Activated naive CD4-positive, alpha-beta T cell treated with anti-CD3 and anti-CD28 coated beads, Interleukin-2, amount 50 U/mL, for 24 hours (primary cell): ENCODE measurements at regions not wholly inside any gene's neighbourhood (a gene's known extent, or its start where the extent isn't known, plus 50 kb on each side); places are given as distances from the start of the nearest gene placed in this dataset.
A peak's percentile ranks its signal among the peaks of the same experiment; 100 is the strongest.
"Not testable (repeated sequence)": the region's sequence is repeated elsewhere in the genome, so short reads cannot be mapped to it uniquely, and the experiment has no call there.

Experiments
- H3K27ac Mint-ChIP-seq: one replicate; pipeline ENCODE4 v1.8.0; 2021; ENCODE audit warnings: mild to moderate bottlenecking, mixed read lengths
- H3K27me3 Mint-ChIP-seq: one replicate; pipeline ENCODE4 v1.8.0; 2021; ENCODE audit warnings: mixed read lengths
- H3K36me3 Mint-ChIP-seq: one replicate; pipeline ENCODE4 v1.8.0; 2021; ENCODE audit warnings: mixed read lengths
- H3K4me1 Mint-ChIP-seq: one replicate; pipeline ENCODE4 v1.8.0; 2021; ENCODE audit warnings: mixed read lengths
- H3K4me3 Mint-ChIP-seq: one replicate; pipeline ENCODE4 v1.8.0; 2021; ENCODE audit warnings: mild to moderate bottlenecking, mixed read lengths
- H3K9me3 Mint-ChIP-seq: one replicate; pipeline ENCODE4 v1.8.0; 2021; ENCODE audit warnings: mixed read lengths

DNA sequence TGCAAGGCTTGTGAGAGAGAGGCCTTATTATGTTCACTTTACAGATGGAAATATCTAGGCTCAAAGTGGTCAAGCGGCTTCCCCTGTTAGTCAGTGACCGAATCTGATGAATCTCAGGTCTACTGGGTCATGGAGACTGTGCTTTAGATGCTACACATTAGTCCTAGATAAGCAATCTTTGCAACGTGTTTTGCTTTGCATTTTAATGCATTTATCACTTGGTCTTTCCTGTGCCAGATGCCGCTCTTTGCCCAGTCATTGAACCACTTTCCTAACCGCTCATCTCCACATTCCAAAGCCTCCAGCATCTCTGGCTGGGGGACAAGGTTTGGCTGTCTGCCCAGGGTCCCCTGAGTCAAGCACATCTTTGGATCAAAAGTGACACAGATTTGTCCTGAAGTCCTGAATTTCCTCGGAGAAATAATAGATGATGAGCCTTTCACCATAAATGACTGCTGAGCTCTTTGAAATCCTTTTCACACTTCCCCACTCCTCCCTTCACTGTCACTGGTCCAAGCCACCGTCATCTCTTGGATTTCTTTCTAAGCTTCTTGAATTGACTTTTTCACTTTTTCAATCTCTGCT, 96.0 kb upstream of the USP24 start:
- H3K27me3 Mint-ChIP-seq, result no peaks in the 10 kb centered on the region
- no peaks in the 10 kb centered on the region for H3K9me3 Mint-ChIP-seq
- no peaks in the 10 kb centered on the region for H3K4me1 Mint-ChIP-seq
- no peaks in the 10 kb centered on the region for H3K36me3 Mint-ChIP-seq
- H3K27ac Mint-ChIP-seq, result no peak overlapping the region
- no peak overlapping the region for H3K4me3 Mint-ChIP-seq

GRCh38 chr1:55310505-55310971, 95.4 kb upstream of the USP24 start:
- Mint-ChIP-seq H3K27ac (no peak overlapping the region), H3K36me3 (no peaks in the 10 kb centered on the region), H3K27me3 (no peaks in the 10 kb centered on the region), H3K4me3 (no peak overlapping the region), H3K9me3 (no peaks in the 10 kb centered on the region), H3K4me1 (no peaks in the 10 kb centered on the region)

DNA sequence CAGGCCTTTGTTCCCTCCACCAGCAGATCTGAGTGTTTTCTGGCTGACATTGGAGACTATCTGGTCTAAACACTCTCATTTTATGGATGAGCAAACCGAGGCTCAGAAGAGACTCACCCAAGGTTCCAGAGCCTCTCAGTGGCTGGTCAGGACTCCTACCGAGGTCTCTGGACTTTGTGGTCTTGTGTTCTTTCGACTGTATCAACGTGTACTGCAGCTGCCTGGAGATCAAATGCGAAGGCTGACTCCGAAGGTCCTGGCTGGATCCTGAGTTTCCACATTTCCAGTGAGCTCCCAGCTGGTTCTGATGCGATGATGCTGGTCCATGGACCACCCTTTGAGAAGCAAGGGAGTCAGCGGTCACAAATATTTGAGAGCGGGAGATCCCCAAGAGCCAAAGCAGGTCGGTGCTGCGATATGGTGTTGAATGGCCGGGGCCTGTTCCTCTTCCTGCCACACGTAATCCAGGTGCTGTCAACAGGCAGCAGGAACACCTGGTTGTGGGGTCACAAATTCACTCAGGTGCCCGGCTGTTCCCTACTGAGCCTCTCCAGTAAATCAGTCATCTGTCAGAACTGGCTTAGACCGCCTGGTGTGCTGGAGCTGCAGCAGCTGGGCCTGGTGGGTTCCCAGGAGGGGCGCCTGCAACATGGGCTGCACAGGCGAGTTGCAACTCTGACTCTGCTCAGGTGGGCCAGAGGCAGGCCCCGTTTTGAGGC, 94.8 kb upstream of the USP24 start:
- Mint-ChIP-seq H3K27ac (no peak overlapping the region), H3K4me1 (no peaks in the 10 kb centered on the region), H3K9me3 (no peaks in the 10 kb centered on the region), H3K27me3 (peaks cover 2% of the 10 kb centered on the region), H3K4me3 (no peak overlapping the region), H3K36me3 (no peaks in the 10 kb centered on the region)

- Mint-ChIP-seq H3K4me3 (no peak overlapping the region), H3K4me1 (no peaks in the 10 kb centered on the region), H3K9me3 (no peaks in the 10 kb centered on the region), H3K27ac (no peak overlapping the region), H3K27me3 (peaks cover 5% of the 10 kb centered on the region), H3K36me3 (no peaks in the 10 kb centered on the region)
Observed at GRCh38 chr1:55309053-55309452, 93.9 kb upstream of the USP24 start.

GRCh38 chr1:55305735-55306134, 90.6 kb upstream of the USP24 start:
- Mint-ChIP-seq H3K27me3 (peaks cover 5% of the 10 kb centered on the region), H3K27ac (no peak overlapping the region), H3K4me1 (no peaks in the 10 kb centered on the region), H3K36me3 (no peaks in the 10 kb centered on the region), H3K4me3 (no peak overlapping the region), H3K9me3 (no peaks in the 10 kb centered on the region)

DNA sequence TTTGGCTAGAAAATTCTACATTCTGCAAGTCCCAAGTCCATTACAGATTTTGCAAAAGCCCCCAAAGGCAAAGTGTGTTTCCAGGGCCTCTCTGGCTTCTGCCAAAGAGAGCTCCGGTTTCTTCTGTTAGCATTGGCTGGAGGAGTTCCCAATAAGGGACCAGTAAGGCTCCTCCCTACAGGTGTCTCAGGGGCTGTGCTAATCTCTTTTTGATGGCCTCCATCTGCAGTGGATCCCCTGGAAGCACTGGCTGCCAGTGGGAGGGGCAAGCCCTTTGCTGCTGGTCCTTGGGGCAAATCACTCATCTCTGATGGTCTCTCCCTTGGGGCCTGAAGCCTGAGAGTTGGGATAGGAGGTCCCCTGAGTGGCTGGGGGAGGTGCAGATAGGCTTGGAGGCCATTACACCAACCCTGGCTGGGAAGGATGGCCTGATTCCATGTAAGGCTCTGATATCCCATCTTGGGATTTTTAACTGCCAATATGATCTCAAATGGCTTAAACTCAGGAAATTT, 89.1 kb upstream of the USP24 start:
- no peaks in the 10 kb centered on the region for H3K4me1 Mint-ChIP-seq
- H3K4me3 Mint-ChIP-seq, result no peak overlapping the region
- no peaks in the 10 kb centered on the region for H3K36me3 Mint-ChIP-seq
- H3K27ac Mint-ChIP-seq, result no peak overlapping the region
- H3K9me3 Mint-ChIP-seq, result no peaks in the 10 kb centered on the region
- H3K27me3 Mint-ChIP-seq, result peaks cover 5% of the 10 kb centered on the region

DNA sequence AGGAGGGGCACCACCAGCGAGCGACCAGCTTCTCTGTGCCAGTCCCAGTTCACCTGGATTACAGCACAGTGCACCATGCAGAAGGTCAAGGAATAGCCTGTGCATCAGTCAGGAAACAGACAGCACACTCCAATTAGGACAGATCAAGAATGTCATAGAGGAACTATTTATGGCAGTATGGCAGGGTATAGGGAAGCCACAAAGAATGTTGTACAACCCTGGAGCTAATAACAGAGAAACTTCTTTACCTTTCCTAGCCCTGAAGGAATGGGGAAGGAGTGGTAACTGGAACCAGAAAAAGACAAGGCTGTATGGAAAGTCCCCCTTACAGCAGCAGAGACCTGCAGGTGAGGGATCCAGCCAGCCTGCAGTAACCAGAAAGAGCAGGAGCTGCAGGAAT, 87.8 kb upstream of the USP24 start:
- Mint-ChIP-seq H3K36me3 (no peaks in the 10 kb centered on the region), H3K4me3 (no peak overlapping the region), H3K27ac (no peak overlapping the region), H3K27me3 (peaks cover 5% of the 10 kb centered on the region), H3K9me3 (no peaks in the 10 kb centered on the region), H3K4me1 (no peaks in the 10 kb centered on the region)

- no peaks in the 10 kb centered on the region for H3K36me3 Mint-ChIP-seq
- peaks cover 5% of the 10 kb centered on the region for H3K27me3 Mint-ChIP-seq
- no peaks in the 10 kb centered on the region for H3K9me3 Mint-ChIP-seq
- H3K27ac Mint-ChIP-seq, result no peak overlapping the region
- no peak overlapping the region for H3K4me3 Mint-ChIP-seq
- no peaks in the 10 kb centered on the region for H3K4me1 Mint-ChIP-seq
Observed at GRCh38 chr1:55301912-55302311, 86.7 kb upstream of the USP24 start.

DNA sequence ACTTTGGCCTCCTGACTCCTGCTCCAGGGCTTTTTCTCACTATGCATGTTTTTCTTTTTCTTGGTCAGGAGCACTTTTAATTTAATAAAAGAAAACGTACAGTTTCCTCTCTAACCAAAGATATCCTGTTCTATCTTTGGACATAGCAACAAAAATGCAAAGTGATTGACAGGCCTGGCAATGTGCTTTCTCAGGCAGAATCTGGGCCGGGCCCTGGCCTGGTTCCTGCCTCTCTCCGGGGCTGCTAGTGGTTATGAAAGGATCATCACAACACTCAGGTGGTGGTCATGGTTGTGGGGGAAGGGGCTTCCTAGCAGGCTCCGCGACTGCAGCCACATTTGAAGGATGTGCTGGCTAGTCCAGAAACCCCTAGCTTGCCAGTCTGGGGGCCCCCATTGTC, 85.8 kb upstream of the USP24 start:
- Mint-ChIP-seq H3K36me3 (no peaks in the 10 kb centered on the region), H3K27me3 (peaks cover 5% of the 10 kb centered on the region), H3K9me3 (no peaks in the 10 kb centered on the region), H3K4me1 (no peaks in the 10 kb centered on the region), H3K27ac (no peak overlapping the region), H3K4me3 (no peak overlapping the region)

GRCh38 chr1:55298167-55298894, 83.2 kb upstream of the USP24 start:
- no peaks in the 10 kb centered on the region for H3K4me1 Mint-ChIP-seq
- no peaks in the 10 kb centered on the region for H3K36me3 Mint-ChIP-seq
- H3K27me3 Mint-ChIP-seq, result no peaks in the 10 kb centered on the region
- H3K9me3 Mint-ChIP-seq, result peaks cover 5% of the 10 kb centered on the region
- no peak overlapping the region for H3K27ac Mint-ChIP-seq
- H3K4me3 Mint-ChIP-seq, result no peak overlapping the region

DNA sequence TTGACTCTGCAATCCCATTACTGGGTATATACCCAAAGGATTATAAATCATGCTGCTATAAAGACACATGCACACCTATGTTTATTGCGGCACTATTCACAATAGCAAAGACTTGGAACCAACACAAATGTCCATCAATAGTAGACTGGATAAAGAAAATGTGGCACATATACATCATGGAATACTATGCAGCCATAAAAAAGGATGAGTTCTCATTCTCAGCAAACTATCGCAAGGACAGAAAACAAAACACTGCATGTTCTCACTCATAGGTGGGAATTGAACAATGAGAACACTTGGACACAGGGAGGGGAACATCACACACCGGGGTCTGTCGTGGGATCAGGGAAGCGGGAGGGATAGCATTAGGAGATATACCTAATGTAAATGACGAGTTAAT, 81.1 kb upstream of the USP24 start:
- H3K4me3 Mint-ChIP-seq, H3K27ac Mint-ChIP-seq, H3K36me3 Mint-ChIP-seq, H3K27me3 Mint-ChIP-seq, H3K9me3 Mint-ChIP-seq, H3K4me1 Mint-ChIP-seq: not testable (repeated sequence)

GRCh38 chr1:55289614-55290013, 74.5 kb upstream of the USP24 start:
- peaks cover under 1% of the 10 kb centered on the region for H3K9me3 Mint-ChIP-seq
- peaks cover 2% of the 10 kb centered on the region for H3K36me3 Mint-ChIP-seq
- H3K27me3 Mint-ChIP-seq, result peaks cover 3% of the 10 kb centered on the region
- peaks cover 16% of the 10 kb centered on the region for H3K4me1 Mint-ChIP-seq
- H3K4me3 Mint-ChIP-seq, result no peak overlapping the region
- no peak overlapping the region for H3K27ac Mint-ChIP-seq

GRCh38 chr1:55289042-55289441, 73.9 kb upstream of the USP24 start:
- Mint-ChIP-seq H3K9me3 (no peaks in the 10 kb centered on the region), H3K27ac (no peak overlapping the region), H3K4me3 (no peak overlapping the region), H3K27me3 (peaks cover 3% of the 10 kb centered on the region), H3K4me1 (peaks cover 16% of the 10 kb centered on the region), H3K36me3 (peaks cover 2% of the 10 kb centered on the region)

DNA sequence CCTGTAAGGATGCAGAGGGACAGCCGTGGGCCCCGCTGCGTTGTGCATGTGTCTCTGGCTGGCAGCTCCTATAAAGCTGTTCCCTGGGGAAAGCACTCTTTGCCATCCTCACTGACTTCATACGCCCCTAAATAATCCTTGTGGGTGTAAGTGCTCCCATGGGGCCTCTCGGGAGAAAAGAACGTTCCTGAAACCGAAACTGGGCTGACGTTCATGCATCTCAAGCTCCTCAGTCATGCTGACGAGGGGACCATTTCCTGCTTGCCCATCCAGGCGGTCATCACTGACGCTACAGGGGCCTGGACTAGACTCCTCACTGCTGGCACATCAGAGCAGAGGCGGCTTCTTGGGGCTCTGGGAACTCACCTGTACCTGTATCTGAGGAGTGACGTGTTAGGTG, 73.1 kb upstream of the USP24 start:
- H3K27ac Mint-ChIP-seq, result no peak overlapping the region
- no peak overlapping the region for H3K4me3 Mint-ChIP-seq

GRCh38 chr1:55287723-55288122, 72.6 kb upstream of the USP24 start:
- Mint-ChIP-seq H3K4me3 (no peak overlapping the region), H3K4me1 (peaks cover 16% of the 10 kb centered on the region), H3K27me3 (peaks cover 3% of the 10 kb centered on the region), H3K27ac (peak overlapping the region; percentile 93), H3K9me3 (no peaks in the 10 kb centered on the region), H3K36me3 (peaks cover 2% of the 10 kb centered on the region)

More for the DNA sequence above, 73.1 kb upstream of the USP24 start:
- H3K27me3 Mint-ChIP-seq, result peaks cover 3% of the 10 kb centered on the region
- H3K4me1 Mint-ChIP-seq, result peaks cover 16% of the 10 kb centered on the region
- H3K9me3 Mint-ChIP-seq, result no peaks in the 10 kb centered on the region
- H3K36me3 Mint-ChIP-seq, result peaks cover 2% of the 10 kb centered on the region
